Hematopoietic multipotent progenitor cell treated with erythropoietin and hydrocortisone succinate and interleukin-3 and kit ligand, for 17 days (in vitro differentiated cells): ENCODE measurements at regions not wholly inside any gene's neighbourhood (a gene's known extent, or its start where the extent isn't known, plus 50 kb on each side); places are given as distances from the start of the nearest gene placed in this dataset.

Experiments
- DNase-seq: peaks from one replicate; pipeline ENCODE4 v3.0.0-alpha.2; 2015; ENCODE audit warnings: low spot score

DNA sequence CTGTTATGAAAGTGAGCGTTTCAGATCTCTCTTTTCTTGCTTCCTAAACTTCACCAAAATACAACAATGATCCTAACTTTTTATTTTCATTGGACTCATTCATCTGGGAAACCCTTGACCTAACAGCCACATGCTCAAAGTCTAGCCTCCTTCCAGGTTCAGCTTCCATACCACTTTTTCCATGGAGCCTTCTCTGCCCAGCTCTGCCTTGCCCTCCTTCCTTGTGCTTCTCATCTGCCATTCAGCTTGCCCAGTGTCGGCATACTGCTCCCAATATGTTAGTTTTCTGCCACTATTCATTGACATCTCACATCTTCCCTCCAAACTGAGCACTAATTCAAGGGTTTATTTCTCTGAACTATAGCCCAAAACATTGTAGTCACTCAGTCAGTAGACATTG, 214.7 kb downstream of the RAD51AP2 start:
- DNase-seq = no peak

DNA sequence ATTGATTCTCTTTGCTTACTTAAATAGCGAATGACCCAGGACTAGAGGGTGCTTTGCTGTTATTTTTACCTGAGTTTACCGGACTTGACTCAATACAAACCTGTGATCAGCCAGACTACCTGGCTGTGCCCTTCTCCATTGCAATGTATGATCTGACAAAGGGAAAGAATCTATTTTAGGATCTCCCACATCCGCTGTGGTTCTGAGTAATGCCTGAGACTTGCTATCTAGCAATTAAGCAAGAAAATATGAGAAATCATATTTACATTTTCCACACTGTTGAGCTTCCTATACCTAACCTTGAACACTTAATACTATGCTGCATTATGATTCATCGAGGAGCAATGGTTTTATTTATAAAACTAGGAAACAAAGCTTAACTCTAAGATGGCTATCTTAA, 215.2 kb downstream of the RAD51AP2 start:
- no peak for DNase-seq

DNA sequence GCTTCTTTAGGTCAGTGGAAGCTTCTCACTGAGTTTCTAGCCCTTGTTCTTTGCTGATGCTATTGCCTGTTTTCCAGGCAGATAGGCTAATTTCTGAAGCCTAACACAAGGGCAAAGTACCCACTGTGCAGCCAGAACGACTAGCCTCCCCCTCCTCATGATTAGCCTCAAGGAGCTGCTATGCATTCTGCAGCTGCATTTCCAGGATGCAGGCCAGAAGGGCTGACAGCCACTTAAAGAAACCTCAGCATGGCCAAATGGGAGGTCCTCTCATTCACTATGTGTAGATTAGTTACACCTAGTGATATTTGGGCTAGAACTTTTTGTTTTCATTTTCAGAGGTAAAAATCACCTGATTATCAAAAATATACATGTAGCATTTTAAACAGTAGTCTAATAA, 216.0 kb downstream of the RAD51AP2 start:
- DNase-seq = no peak

DNA sequence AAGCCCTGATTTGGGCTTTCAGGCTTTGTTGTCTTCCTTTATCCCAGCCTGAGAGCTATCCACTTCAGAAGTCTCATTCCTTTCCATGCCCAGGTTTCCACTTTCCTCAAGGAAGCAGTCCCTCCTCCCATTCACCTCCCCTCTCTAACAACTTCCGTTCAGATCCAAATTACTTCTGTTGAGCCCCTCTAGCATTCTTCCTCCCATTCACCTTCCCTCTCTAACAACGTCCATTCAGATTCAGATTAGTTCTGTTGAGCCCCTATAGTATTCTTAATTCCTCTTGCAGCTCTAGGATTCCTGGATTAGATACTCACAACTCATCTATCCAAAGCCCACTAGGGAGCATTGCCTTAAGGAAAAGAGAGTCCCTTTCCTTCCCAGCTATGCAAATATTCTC, 216.8 kb downstream of the RAD51AP2 start:
- DNase-seq = no peak

DNA sequence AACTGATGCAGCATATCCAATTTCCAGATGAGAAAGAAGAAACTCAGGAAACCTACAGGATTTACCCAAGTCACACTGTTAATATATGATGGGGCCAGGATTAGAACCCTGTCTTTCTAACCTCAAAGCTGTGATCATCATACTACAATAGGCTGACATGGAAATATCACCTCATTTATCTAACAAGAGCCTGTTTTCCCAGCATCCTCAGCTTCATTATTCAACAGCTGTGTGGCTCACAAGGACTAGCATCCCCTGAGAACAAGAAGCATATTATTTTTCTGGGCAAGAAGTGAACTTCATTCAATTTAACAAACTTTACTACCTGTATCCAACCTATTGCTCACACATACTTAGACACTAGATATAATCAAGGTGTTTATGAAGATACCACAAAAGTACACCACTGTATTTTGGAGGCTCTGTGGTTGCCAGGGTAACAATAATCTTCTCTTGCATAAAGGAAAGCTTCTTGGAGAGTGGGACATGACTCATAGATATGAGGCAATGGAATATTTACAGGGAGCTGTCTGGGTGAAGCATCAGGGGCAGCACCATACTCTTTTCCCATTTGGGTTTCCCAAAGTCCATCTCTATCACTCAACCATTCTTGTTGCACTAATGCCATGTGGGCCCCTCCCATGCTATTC, 218.2 kb downstream of the RAD51AP2 start:
- DNase-seq = no peak

DNA sequence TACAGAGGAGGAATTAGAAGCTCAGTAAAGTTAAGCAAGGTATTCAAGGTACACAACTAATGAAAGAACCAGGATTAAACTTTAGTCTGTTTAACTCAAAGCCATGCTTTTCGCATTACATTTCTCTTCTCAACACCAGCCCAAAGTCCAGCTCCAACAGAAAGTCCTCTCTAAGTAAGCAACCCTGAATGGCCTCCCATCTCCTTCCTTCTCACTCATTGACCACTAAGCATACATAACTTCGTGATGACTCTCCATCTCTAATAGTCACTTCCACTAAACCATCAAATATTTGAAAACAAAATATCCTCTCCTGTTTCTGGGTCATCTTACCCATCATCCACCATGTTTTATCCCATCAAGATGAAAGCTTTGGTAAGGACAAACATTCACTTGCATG, 219.8 kb downstream of the RAD51AP2 start:
- no peak for DNase-seq

DNA sequence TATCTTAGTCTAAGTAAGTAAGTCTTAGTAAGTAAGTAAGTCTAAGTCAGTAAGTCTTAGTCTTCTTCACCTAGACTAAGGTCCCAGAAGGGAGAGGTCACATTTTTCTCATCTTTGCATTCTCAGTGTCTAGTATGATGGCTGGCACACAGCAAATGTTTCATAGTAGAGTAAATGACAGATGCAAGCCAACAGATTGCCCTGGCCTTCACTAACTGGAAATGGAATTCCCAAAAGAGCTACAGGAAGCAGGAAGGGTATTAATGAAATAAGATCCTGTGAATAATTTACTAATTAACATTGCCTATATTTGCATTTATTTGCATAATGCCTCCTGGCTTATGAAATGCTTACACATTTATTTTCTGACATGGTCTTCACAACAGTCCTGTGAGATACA, 221.6 kb downstream of the RAD51AP2 start:
- DNase-seq = no peak

DNA sequence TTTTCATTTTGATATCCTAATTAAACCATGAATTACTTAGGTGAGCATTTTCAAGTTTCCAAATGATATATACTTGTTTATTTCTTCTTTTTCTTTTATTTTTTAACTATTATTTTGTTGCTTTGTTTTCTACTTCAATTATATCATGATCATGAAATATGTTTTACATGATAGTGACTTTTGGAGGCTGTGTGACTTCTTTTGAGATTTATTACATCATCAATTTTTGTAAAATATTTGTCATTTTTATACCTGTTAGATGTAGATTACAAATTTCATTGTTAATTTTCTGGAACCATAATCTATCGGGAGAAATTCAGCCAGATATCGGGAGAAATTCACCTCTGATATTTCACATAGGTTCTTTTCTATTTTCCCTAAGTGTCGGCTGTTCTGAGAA, 228.6 kb downstream of the RAD51AP2 start:
- DNase-seq = no peak

DNA sequence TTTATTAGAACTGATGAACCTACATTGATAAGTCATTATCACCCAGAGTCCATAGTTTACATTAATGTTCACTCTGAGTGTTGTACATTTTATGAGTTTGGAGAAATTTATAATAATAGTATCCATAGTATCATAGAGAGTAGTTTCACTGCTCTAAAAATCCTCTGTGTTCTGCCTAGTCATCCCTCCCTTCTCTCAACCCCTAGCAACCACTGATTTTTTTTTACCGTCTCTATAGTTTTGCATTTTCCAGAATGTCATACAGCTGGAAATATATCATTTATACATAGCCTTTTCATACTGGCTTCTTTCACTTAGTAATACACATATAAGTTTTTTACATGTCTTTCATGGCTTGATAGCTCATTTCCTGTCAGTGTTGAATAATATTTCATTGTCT, 231.1 kb downstream of the RAD51AP2 start:
- DNase-seq = no peak

DNA sequence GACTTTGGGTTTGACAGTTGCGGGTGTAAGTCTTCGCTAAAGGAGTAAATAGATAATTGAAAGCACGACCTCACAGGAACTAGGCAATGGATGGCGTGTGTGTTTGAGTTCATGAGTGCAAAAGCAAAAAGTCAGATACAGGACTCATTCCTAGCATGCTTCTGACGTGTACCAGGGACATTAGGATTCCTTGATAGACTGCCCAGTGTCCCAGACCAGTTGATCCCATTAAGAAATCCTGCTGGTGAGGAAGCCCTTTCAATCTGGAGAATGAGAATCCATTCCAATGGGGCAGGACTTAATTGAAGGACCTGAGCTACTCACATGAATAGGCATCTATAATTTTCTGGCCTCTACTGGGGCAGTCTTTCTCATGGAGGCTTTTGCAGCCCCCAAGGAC, 235.4 kb downstream of the RAD51AP2 start:
- no peak for DNase-seq

DNA sequence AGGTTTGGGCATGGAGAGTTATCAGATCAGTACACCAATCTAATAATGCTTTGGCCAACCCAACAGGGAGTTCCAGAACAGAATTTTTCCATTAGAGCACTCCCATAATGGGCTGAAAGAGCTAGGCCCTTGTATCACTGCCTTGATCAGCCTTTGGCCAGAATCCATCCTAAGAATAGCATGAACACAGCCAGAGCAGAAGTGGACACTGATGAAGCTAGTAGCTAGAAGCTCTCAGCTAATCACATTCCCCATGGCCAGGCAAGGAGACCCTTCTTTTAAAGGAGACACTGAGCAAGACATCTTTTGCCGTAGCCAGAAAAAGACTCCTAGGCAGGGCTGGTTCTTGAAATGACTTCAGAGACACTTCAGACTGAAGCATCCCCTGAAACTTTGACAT, 236.0 kb downstream of the RAD51AP2 start:
- DNase-seq = no peak

DNA sequence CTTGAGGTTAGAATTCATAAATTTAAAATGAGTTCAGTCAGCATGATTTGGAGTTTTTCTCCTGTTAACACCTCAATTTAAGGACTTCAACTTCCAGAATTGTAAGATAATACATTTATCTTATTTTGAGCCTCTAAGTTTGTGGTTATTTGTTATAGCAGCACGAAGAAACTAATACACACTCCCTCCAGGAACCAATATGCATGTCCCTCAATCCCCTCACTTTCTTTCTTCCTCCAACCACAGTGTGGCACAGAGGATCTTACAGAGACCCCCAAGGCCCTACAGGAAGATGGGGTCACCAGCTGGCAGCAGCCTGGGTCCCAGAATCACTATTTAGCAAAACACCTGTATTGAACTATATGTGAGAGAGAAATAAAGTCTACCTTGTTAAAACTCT, 242.0 kb downstream of the RAD51AP2 start:
- DNase-seq = no peak

DNA sequence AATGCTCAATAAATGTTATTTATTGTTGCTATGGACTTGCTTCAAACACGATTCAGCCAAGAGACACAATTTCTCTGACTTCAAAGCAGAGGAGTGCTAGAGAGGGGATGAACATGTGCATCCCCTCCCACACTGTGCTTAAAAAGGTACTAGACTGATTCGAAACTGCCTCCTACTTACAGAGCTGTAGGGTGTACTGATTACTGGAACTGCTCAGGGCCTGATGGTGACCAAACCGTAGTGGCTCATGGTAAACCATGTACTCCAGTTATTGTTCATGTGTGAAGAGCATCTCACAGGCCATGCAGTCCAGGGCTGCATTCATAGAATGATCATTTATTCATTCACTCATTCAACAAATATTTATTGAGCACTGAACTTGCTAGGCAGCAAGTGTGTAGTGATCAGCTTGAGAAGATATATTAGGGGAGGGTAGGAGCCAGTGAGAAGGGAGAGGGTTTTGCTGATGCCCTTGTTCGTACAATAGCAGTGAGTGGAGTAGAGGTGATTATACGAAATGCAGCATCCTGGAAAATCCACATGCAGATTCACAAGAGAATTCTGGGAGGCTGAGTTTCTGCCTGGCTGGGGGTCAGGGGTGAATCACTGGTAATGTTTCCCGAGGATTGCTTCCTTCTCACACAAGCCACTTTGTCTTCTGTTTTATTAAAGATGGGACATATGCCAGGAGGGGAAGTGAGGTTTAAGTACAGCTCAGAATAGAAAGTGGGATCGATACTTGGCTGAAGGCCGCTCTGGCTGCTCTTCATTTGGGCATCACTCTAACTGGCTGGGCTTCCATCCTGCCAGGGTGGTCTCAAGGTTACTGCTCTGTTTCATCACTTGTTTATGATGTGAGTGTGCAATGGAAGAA, 245.4 kb downstream of the RAD51AP2 start:
- DNase-seq = no peak

DNA sequence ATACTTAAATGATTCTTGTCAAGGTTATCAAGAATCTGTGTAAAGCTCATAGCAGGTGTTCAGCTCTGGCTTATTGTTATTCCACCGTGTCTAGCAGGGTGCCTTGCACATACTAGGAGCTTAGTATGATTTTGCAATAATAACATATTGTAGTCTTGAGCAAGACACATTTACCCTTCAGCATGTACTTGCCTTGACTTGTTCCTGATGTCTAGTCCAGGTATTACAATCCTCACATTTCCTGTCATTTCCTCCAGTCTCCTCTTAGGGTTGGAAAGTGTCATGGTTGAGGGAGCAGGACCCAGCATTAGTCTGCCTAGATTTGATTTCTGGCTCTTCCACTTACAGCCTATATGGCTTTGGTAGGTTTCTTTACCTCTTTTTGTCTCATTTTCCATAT, 246.1 kb downstream of the RAD51AP2 start:
- no peak for DNase-seq

DNA sequence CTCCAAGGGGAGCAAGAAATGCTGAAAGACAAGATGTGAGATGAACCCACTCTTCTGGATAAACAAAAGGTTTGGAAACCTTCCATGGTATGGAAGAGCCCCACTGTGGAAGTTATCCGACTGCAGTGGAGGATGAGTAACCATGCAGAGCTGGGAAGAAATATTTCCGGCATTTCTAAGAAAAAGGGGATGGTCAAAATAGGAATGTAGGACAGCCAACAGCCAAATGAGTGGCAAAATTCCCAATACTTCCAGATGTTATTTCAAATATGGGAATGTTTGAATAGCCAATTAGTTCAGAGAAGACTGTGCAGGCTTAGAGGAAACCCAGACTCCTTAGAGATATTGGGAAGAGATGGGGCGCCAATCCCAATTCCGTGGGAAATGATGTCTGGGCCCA, 246.8 kb downstream of the RAD51AP2 start:
- no peak for DNase-seq

DNA sequence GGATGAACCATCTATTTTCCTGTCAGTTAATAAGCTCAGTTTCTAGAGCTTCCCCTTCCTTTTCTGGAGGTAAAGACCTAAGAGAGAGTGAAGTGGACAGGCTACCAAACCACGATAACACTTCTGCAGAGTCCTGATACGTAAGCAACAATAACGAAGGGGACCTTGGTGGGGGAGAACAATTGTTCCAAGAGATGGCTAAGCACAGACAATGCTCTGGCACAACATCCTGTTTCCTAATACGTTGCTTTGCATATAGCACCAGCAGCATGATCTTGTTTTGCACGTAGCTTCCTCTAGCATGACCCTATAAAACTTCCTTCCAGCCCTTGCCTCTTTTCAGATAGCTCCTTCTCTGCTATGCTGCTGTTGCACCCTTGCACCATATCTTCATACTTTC, 247.3 kb downstream of the RAD51AP2 start:
- no peak for DNase-seq

DNA sequence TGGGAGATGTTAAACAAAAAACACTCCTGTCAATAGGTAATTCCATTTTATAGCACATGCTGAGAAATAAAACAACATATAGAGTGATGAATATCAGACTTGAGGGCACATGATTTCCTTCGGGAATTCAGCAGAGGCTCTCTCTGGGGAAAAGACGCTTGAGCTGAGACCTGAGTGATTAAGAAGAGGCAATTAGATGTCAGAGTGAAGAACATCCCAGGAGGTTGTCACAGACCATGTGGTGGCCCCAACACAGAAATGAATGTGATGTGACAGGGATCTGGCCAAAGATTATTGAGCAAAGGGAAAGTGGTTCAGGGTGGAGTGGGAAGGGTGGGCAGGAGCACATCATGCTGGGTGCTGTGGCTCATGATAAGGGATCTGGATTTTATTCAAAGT, 254.7 kb downstream of the RAD51AP2 start:
- no peak for DNase-seq

DNA sequence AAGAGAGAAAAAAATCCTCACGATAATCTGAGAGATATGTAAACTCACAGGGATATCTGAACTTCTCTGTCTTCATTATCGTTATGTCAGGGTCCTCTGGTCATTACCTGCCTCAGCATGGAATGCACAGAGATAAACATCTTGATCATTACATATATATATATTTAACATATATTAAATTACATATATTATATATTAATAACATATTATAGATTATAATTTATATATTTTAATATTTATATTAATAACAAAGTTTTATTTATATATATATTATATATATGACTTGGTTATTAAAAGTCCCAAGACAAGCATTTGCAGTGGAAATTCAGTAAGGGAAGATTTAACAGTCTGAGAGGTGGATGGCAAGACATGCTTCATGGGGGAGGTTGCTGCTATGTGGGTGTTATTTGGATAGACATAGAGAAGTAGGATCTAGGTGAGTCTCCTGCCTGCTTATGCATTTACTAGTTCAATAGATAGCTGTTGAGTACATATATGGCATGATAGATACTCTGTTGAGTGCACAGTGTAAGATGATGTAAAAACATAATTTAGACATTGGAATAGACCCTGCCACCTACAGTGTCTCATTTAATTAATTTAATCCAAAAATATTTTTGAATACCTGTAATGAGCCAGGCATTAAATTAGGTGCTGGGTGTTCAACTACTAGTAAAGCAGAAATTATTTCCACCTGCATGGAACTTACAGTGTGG, 255.2 kb downstream of the RAD51AP2 start:
- no peak for DNase-seq

DNA sequence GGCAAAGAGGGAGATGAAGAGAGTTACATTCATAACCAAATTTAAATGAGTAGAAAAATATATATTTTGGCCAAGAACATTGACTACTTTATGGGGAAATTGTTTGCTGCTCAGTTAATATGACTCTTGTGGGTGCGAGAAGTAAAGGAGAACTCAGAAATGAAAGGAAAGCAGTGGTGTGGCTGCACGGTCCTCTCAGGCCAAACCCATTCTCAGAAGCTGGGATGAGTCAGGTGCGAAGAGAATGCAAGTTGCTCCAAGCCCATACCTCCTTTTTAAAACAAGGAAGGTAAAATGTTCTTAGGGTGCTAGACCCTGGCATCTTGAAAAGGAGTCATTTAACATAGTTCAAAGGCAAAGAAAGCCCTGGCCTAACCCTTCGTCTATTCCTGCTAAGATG, 258.6 kb downstream of the RAD51AP2 start:
- no peak for DNase-seq

DNA sequence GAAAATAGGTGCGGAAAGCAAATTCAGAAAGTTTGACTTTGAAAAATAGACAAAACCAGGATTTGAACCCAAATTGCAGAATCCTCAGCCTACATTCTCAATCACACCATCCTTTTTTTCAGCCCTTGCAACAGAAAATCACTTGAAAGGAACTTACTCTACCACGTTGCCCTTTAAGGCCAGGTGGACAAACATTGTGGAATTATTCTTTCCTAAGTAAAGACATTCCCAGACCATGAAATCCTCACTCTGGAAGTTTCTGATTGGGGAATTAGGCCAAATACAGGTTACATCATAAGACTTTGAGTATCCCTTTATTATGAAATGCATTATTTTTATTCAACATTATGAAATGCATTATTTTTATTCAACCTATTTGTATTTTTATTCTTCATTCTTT, 259.4 kb downstream of the RAD51AP2 start:
- DNase-seq = no peak

DNA sequence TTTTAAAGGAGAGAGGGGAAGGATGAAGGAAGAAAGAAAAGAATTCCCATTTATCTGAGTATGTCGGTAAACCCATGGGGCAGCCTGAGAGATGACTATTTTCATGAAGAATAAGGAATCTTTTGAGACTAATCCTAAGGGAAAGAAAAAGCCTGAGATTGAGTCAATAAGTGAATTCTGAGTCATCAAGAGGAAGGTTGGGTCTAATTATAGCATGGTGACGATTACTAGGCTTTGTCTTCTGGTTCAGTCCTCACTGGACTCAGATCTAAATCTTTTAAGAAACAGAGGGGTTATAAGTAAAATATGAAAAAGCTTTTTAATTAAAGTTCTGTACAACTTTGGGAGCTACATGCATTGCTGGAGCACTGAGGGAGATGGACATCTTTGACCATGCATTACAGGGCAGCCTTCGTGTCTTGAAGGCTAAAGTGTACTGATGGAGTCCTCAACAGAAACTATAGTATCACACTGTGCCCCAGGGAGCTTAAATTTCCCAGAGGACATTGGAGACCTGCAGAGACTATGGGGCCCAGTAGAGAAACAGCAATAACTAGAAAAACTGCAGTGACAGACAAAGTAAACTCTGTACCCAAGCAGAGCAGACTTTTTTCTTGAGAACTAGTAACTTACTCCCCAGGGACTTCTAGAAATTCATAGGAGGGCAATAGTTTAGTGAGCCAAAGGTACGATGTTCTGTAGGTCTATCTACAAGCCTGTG, 260.9 kb downstream of the RAD51AP2 start:
- no peak for DNase-seq

DNA sequence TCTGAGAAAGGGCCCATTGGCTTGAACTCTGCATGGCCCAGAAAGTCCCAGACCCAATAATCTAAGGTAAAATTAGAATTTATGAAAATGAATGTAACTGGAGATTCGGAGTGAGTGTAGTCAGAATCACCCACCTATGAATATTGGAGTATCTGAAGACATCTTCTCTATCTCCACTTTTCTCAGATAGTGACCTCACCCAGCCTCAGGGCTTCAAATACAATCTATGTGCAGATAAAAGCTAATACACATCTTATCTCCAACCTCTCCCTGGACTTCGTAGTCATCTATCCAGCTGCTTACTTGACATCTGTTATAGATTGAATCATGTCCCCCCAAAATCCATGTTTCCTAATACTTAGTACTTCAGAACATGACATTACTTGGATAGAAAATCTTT, 263.2 kb downstream of the RAD51AP2 start:
- no peak for DNase-seq

DNA sequence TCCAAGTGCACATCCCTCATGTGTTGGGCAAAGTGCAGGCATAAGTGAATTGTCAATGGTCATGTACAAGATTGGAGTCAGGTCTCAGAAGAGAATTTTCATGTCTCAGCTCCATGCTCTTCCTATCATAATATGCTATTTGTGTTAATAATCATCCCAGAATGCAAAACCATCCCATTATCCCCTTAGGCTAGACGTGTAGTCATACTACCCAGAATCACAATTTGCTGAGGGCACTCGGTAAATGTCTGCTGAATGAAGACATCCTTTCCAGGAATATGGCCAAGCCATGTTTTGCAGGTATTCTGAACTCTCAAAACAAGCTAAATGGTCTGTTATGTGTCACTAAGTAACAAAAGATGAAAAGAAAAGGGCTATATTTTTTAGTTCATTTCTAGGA, 263.8 kb downstream of the RAD51AP2 start:
- DNase-seq = no peak
